H9 (cell line): ENCODE measurements at regions not wholly inside any gene's neighbourhood (a gene's known extent, or its start where the extent isn't known, plus 50 kb on each side); places are given as distances from the start of the nearest gene placed in this dataset.

Experiments
- DNase-seq: peaks from one replicate; pipeline ENCODE4 v3.0.0-alpha.2; 2017
- H2AFZ ChIP-seq: one replicate; pipeline ENCODE4 v1.6.1; 2013; ENCODE audit warnings: mild to moderate bottlenecking, low read length, control low read depth, moderate library complexity
- H2AK5ac ChIP-seq: 2 replicates; pipeline ENCODE4 v1.6.1; 2013; ENCODE audit warnings: low read length, control low read depth, mixed read lengths; ENCODE audit not compliant: insufficient read length
- H2BK120ac ChIP-seq: one replicate; pipeline ENCODE4 v1.6.1; 2013; ENCODE audit warnings: low read depth, mild to moderate bottlenecking, low read length, control low read depth, inconsistent platforms; ENCODE audit not compliant: poor library complexity, severe bottlenecking
- H2BK12ac ChIP-seq: 2 replicates; pipeline ENCODE4 v1.6.1; 2013; ENCODE audit warnings: low read length, control low read depth, mixed read lengths, low read depth; ENCODE audit not compliant: insufficient read length
- H2BK15ac ChIP-seq: 2 replicates; pipeline ENCODE4 v1.6.1; 2013; ENCODE audit warnings: low read depth, low read length, control low read depth
- H2BK20ac ChIP-seq: one replicate; pipeline ENCODE4 v1.6.1; 2013; ENCODE audit warnings: low read depth, mild to moderate bottlenecking, low read length, control low read depth, inconsistent platforms; ENCODE audit not compliant: poor library complexity, severe bottlenecking
- H2BK5ac ChIP-seq: 2 replicates; pipeline ENCODE4 v1.6.1; 2013; ENCODE audit warnings: low read length, control low read depth, mixed read lengths; ENCODE audit not compliant: insufficient read length
- H3K14ac ChIP-seq: 2 replicates; pipeline ENCODE4 v1.6.1; 2013; ENCODE audit warnings: low read length, control low read depth; ENCODE audit not compliant: insufficient read depth
- H3K18ac ChIP-seq: 2 replicates; pipeline ENCODE4 v1.6.1; 2013; ENCODE audit warnings: low read depth, mild to moderate bottlenecking, mixed read lengths, low read length, control low read depth; ENCODE audit not compliant: insufficient read length
- H3K23ac ChIP-seq: 2 replicates; pipeline ENCODE4 v1.6.1; 2013; ENCODE audit warnings: low read length, control low read depth, mixed read lengths, low read depth; ENCODE audit not compliant: insufficient read length
- H3K23me2 ChIP-seq: 2 replicates; pipeline ENCODE4 v1.6.1; 2013; ENCODE audit warnings: low read depth, mild to moderate bottlenecking, mixed read lengths, low read length, control low read depth; ENCODE audit not compliant: insufficient read length, poor library complexity, severe bottlenecking
- H3K27ac ChIP-seq: 2 replicates; pipeline ENCODE4 v1.5.1; 2013; ENCODE audit warnings: low read length, control low read depth, mixed read lengths, low read depth; ENCODE audit not compliant: insufficient read length
- H3K27me3 ChIP-seq: 2 replicates; pipeline ENCODE4 v1.6.1; 2013; ENCODE audit warnings: low read length, control low read depth, inconsistent platforms; ENCODE audit not compliant: insufficient read depth
- H3K4ac ChIP-seq: 2 replicates; pipeline ENCODE4 v1.6.1; 2013; ENCODE audit warnings: low read depth, mild to moderate bottlenecking, control low read depth, inconsistent platforms, low read length, moderate library complexity
- H3K4me1 ChIP-seq: 2 replicates; pipeline ENCODE4 v1.6.1; 2013; ENCODE audit warnings: low read length, control low read depth, inconsistent platforms; ENCODE audit not compliant: insufficient read depth
- H3K4me2 ChIP-seq: 2 replicates; pipeline ENCODE4 v1.6.1; 2013; ENCODE audit warnings: low read length, control low read depth, mixed read lengths; ENCODE audit not compliant: insufficient read length, insufficient read depth
- H3K56ac ChIP-seq: 2 replicates; pipeline ENCODE4 v1.6.1; 2013; ENCODE audit warnings: low read depth, mild to moderate bottlenecking, mixed read lengths, low read length, control low read depth; ENCODE audit not compliant: insufficient read length
- H3K79me1 ChIP-seq: 2 replicates; pipeline ENCODE4 v1.6.1; 2013; ENCODE audit warnings: low read depth, mild to moderate bottlenecking, moderate library complexity, low read length, control low read depth, inconsistent platforms; ENCODE audit not compliant: insufficient read depth, poor library complexity, severe bottlenecking
- H3K79me2 ChIP-seq: 2 replicates; pipeline ENCODE4 v1.6.1; 2013; ENCODE audit warnings: low read length, control low read depth, inconsistent platforms; ENCODE audit not compliant: insufficient read depth
- H3K9ac ChIP-seq: 2 replicates; pipeline ENCODE4 v1.6.1; 2013; ENCODE audit warnings: low read length, control low read depth, mixed read lengths; ENCODE audit not compliant: insufficient read length; ENCODE audit errors: extremely low read depth
- H3K9me3 ChIP-seq: one replicate; pipeline ENCODE4 v1.6.1; 2013; ENCODE audit warnings: low read depth, low read length, inconsistent platforms; ENCODE audit not compliant: control insufficient read depth
- H3T11ph ChIP-seq: one replicate; pipeline ENCODE4 v1.6.1; 2013; ENCODE audit warnings: mild to moderate bottlenecking, low read length, control low read depth, inconsistent platforms
- H4K20me1 ChIP-seq: one replicate; pipeline ENCODE4 v1.6.1; 2013; ENCODE audit not compliant: control insufficient read depth, insufficient read length, insufficient read depth
- H4K5ac ChIP-seq: 2 replicates; pipeline ENCODE4 v1.6.1; 2013; ENCODE audit warnings: low read depth, mild to moderate bottlenecking, mixed read lengths, low read length, control low read depth; ENCODE audit not compliant: insufficient read length
- H4K8ac ChIP-seq: replicated peaks from 2 replicates; pipeline ENCODE4 v1.6.1; 2013; ENCODE audit warnings: low read length, control low read depth, mixed read lengths, low read depth; ENCODE audit not compliant: insufficient read length
- H4K91ac ChIP-seq: 2 replicates; pipeline ENCODE4 v1.6.1; 2013; ENCODE audit warnings: low read depth, mild to moderate bottlenecking, moderate library complexity, mixed read lengths, low read length, control low read depth; ENCODE audit not compliant: insufficient read length
- H3K27ac Mint-ChIP-seq, 3 experiments: 2 replicates in 2 of 3; 3 replicates in 1 of 3; pipeline ENCODE4 v1.8.0; 2020 to 2021; ENCODE audit warnings: mixed read lengths in 3 of 3, mild to moderate bottlenecking in 1 of 3, moderate library complexity in 1 of 3
- H3K27me3 Mint-ChIP-seq: 2 replicates; pipeline ENCODE4 v1.8.0; 2021; ENCODE audit warnings: low read depth, mild to moderate bottlenecking, moderate library complexity, mixed read lengths
- H3K36me3 Mint-ChIP-seq, 3 experiments: 2 replicates in 2 of 3; 3 replicates in 1 of 3; pipeline ENCODE4 v1.8.0; 2020 to 2021; ENCODE audit warnings: low read depth in 3 of 3, mixed read lengths in 3 of 3; ENCODE audit not compliant: insufficient read depth in 1 of 3
- H3K4me1 Mint-ChIP-seq, 2 experiments: 2 replicates each; pipeline ENCODE4 v1.8.0; 2020; ENCODE audit warnings: mixed read lengths in 2 of 2
- H3K4me3 Mint-ChIP-seq, 2 experiments: 2 replicates in 1 of 2; 3 replicates in 1 of 2; pipeline ENCODE4 v1.8.0; 2020 to 2021; ENCODE audit warnings: mild to moderate bottlenecking in 2 of 2, mixed read lengths in 2 of 2, moderate library complexity in 1 of 2
- H3K9me3 Mint-ChIP-seq, 2 experiments: 2 replicates in 1 of 2; 3 replicates in 1 of 2; pipeline ENCODE4 v1.8.0; 2020; ENCODE audit warnings: mild to moderate bottlenecking in 2 of 2, mixed read lengths in 2 of 2, moderate library complexity in 1 of 2
- CTCF ChIP-seq: fragments of 200-600 bp; sonication (generic); conservative IDR thresholded peaks from 3 replicates; pipeline ENCODE4 v1.8.0; 2021; ENCODE audit warnings: antibody characterized with exemption, mild to moderate bottlenecking

DNA sequence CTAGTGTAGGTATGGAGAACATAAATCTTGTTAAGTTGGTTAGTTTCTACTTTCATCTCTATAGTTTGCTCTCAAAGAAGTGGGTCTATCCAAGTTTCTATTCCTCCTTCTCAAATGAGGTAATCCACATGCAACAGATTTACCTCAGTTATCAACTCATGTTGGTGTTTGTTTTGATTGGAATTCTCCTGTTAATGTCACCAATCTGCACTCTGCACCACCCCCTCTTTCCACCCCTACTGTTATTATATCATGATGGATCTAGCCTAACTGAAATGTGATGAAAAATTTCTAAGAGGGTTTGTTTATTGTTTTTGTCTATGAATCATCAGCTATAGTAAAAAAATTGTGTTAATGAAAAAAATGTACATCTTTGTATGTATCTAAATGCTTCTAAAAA, 66.1 kb downstream of the AGTR2 start:
- DNase-seq, result no peak

More for the DNA sequence above, 66.1 kb downstream of the AGTR2 start:
- peaks cover 2 to 7% of the 10 kb centered on the region in 2 experiments; a peak in 1 of 5 replicates for H3K9me3 Mint-ChIP-seq
- H4K8ac ChIP-seq, result no peak overlapping the region
- H3K4me2 ChIP-seq, result no peak overlapping the region
- no peak for TF ChIP-seq CTCF
- no peaks in the 10 kb centered on the region; a peak in 1 of 7 replicates for H3K36me3 Mint-ChIP-seq
- H2AK5ac ChIP-seq, result no peak overlapping the region
- no peak overlapping the region for H2BK12ac ChIP-seq
- H3K18ac ChIP-seq, result no peak overlapping the region
- no peak overlapping the region for H3K56ac ChIP-seq
- no peaks in the 10 kb centered on the region; the same call in 1 of the 2 replicates for H3K27me3 Mint-ChIP-seq
- no peak overlapping the region for H4K5ac ChIP-seq
- H3K27ac ChIP-seq, result no peak overlapping the region
- H3K27ac Mint-ChIP-seq, result no peak overlapping the region
- no peaks in the 10 kb centered on the region; a peak in 1 of 4 replicates for H3K4me1 Mint-ChIP-seq
- no peak overlapping the region for H2BK20ac ChIP-seq
- H3K79me2 ChIP-seq, result no peaks in the 10 kb centered on the region
- no peak overlapping the region for H3K4me3 Mint-ChIP-seq
- H3K79me1 ChIP-seq, result no peaks in the 10 kb centered on the region
- no peaks in the 10 kb centered on the region for H3K4me1 ChIP-seq
- H4K20me1 ChIP-seq, result no peaks in the 10 kb centered on the region
- no peaks in the 10 kb centered on the region for H3K27me3 ChIP-seq
- H3K9ac ChIP-seq, result no peak overlapping the region
- H3K14ac ChIP-seq, result no peak overlapping the region
- H2AFZ ChIP-seq, result no peak overlapping the region
- no peak overlapping the region for H4K91ac ChIP-seq
- H3K23me2 ChIP-seq, result no peaks in the 10 kb centered on the region
- no peaks in the 10 kb centered on the region for H3K9me3 ChIP-seq
- H3K23ac ChIP-seq, result no peak overlapping the region
- H2BK120ac ChIP-seq, result no peak overlapping the region
- H2BK15ac ChIP-seq, result no peak overlapping the region
- H3T11ph ChIP-seq, result no peak overlapping the region
- no peak overlapping the region for H3K4ac ChIP-seq
- no peak overlapping the region for H2BK5ac ChIP-seq
